ENCODE measurements at regions not wholly inside any gene's neighbourhood (a gene's known extent, or its start where the extent isn't known, plus 50 kb on each side); places are given as distances from the start of the nearest gene placed in this dataset.
"Not testable (repeated sequence)": the region's sequence is repeated elsewhere in the genome, so short reads cannot be mapped to it uniquely, and the experiment has no call there.

GRCh38 chr5:1661311-1661710 is 137.6 kb upstream of the LPCAT1 start:
- 41 to 82% (median 78%) methylated on average over 13 of the region's 13 CpGs for WGBS, 3 donors
- no peak overlapping the region for H3K27ac ChIP-seq (ENCODE audit: low read depth, low read length)

GRCh38 chr5:1660511-1660910 is 136.8 kb upstream of the LPCAT1 start:
- 68 to 81% (median 78%) methylated on average over 10 of the region's 10 CpGs for WGBS, 3 donors
- H3K27ac ChIP-seq (ENCODE audit: low read depth, low read length), result no peak overlapping the region

GRCh38 chr5:1660001-1660400 is 136.2 kb upstream of the LPCAT1 start:
- no peak overlapping the region for H3K27ac ChIP-seq (ENCODE audit: low read depth, low read length)
- WGBS, 3 donors, result 50 to 61% (median 54%) methylated on average over 17 of the region's 17 CpGs

- WGBS, 3 donors, result 46 to 51% (median 48%) methylated on average over 23 of the region's 23 CpGs
These were observed 135.6 kb upstream of the LPCAT1 start for GRCh38 chr5:1659100-1659981.

GRCh38 chr5:1658665-1659064 is 134.9 kb upstream of the LPCAT1 start:
- WGBS, 3 donors, result 69 to 71% (median 70%) methylated on average over 14 of the region's 14 CpGs

More at GRCh38 chr5:1659100-1659981, 135.6 kb upstream of the LPCAT1 start:
- H3K27ac ChIP-seq (ENCODE audit: low read depth, low read length), result no peak overlapping the region

GRCh38 chr5:1657161-1657741 is 133.5 kb upstream of the LPCAT1 start:
- 64 to 79% (median 76%) methylated on average over 16 of the region's 16 CpGs for WGBS, 3 donors
- H3K27ac ChIP-seq (ENCODE audit: low read depth, low read length), result no peak overlapping the region

More at GRCh38 chr5:1658665-1659064, 134.9 kb upstream of the LPCAT1 start:
- no peak overlapping the region for H3K27ac ChIP-seq (ENCODE audit: low read depth, low read length)

GRCh38 chr5:1656271-1656975 is 132.7 kb upstream of the LPCAT1 start:
- 88 to 91% (median 91%) methylated on average over 17 of the region's 17 CpGs for whole genome bisulfite sequencing, 3 donors
- H3K27ac ChIP-seq (ENCODE audit: low read depth, low read length), result no peak overlapping the region

GRCh38 chr5:1655496-1656270 is 131.9 kb upstream of the LPCAT1 start:
- WGBS, 3 donors, result 85 to 87% (median 86%) methylated on average over 27 of the region's 27 CpGs
- H3K27ac ChIP-seq (ENCODE audit: low read depth, low read length), result no peak overlapping the region

- no peak overlapping the region for H3K27ac ChIP-seq (ENCODE audit: low read depth, low read length)
- 65 to 68% (median 67%) methylated on average over 11 to 13 of the region's 13 CpGs for WGBS, 3 donors
These were observed 131.2 kb upstream of the LPCAT1 start for GRCh38 chr5:1654786-1655495.

- not testable (repeated sequence) for H3K27ac ChIP-seq (ENCODE audit: low read depth, low read length)
- 6 to 7% (median 7%) methylated on average over 31 to 49 of the region's 60 CpGs for WGBS, 3 donors
These were observed 130.2 kb upstream of the LPCAT1 start for GRCh38 chr5:1653698-1654651.

- 13 to 38% (median 15%) methylated on average over 33 to 35 of the region's 35 CpGs for WGBS, 3 donors
- no peak overlapping the region for H3K27ac ChIP-seq (ENCODE audit: low read depth, low read length)
These were observed 129.3 kb upstream of the LPCAT1 start for GRCh38 chr5:1652873-1653697.

GRCh38 chr5:1651971-1652872 is 128.5 kb upstream of the LPCAT1 start:
- H3K27ac ChIP-seq (ENCODE audit: low read depth, low read length), result no peak overlapping the region
- WGBS, 3 donors, result 45 to 56% (median 47%) methylated on average over 12 to 13 of the region's 13 CpGs

GRCh38 chr5:1651250-1651649 is 127.5 kb upstream of the LPCAT1 start:
- H3K27ac ChIP-seq (ENCODE audit: low read depth, low read length), result no peak overlapping the region
- WGBS, 3 donors, result 49 to 69% (median 60%) methylated on average over 6 of the region's 6 CpGs

GRCh38 chr5:1649554-1649953 is 125.8 kb upstream of the LPCAT1 start:
- no peak overlapping the region for H3K27ac ChIP-seq (ENCODE audit: low read depth, low read length)
- 81 to 84% (median 84%) methylated on average over 4 of the region's 4 CpGs for WGBS, 3 donors

GRCh38 chr5:1648806-1649205 is 125.0 kb upstream of the LPCAT1 start:
- 63 to 70% (median 69%) methylated on average over 4 of the region's 4 CpGs for WGBS, 3 donors
- no peak overlapping the region for H3K27ac ChIP-seq (ENCODE audit: low read depth, low read length)
